Smooth muscle cell of the brain vasculature (primary cell): ENCODE measurements at regions not wholly inside any gene's neighbourhood (a gene's known extent, or its start where the extent isn't known, plus 50 kb on each side); places are given as distances from the start of the nearest gene placed in this dataset.

Source experiments
- DNase-seq: peaks from one replicate; pipeline ENCODE4 v3.0.0-alpha.2; 2012; ENCODE audit warnings: low read depth, low spot score

GRCh38 chr6:91715171-91715805 is 1128.4 kb upstream of the MAP3K7 start:
- DNase-seq: no peak

GRCh38 chr6:91713911-91714310 is 1127.0 kb upstream of the MAP3K7 start:
- no peak for DNase-seq

- DNase-seq: no peak
These were observed 1124.6 kb upstream of the MAP3K7 start for GRCh38 chr6:91711518-91711917.

GRCh38 chr6:91710342-91710741 is 1123.5 kb upstream of the MAP3K7 start:
- DNase-seq: no peak

- no peak for DNase-seq
These were observed 1121.7 kb upstream of the MAP3K7 start for GRCh38 chr6:91708534-91708933.

- DNase-seq: no peak
These were observed 1118.8 kb upstream of the MAP3K7 start for GRCh38 chr6:91705646-91706045.

- DNase-seq: no peak
These were observed 1117.7 kb upstream of the MAP3K7 start for GRCh38 chr6:91704531-91704930.

GRCh38 chr6:91697010-91697695 is 1110.3 kb upstream of the MAP3K7 start:
- no peak for DNase-seq

- no peak for DNase-seq
These were observed 1108.3 kb upstream of the MAP3K7 start for GRCh38 chr6:91695221-91695620.

- DNase-seq: no peak
These were observed 1107.3 kb upstream of the MAP3K7 start for GRCh38 chr6:91694016-91694654.

GRCh38 chr6:91691449-91691848 is 1104.6 kb upstream of the MAP3K7 start:
- no peak for DNase-seq

- no peak for DNase-seq
These were observed 1096.4 kb upstream of the MAP3K7 start for GRCh38 chr6:91683240-91683639.

- DNase-seq: no peak
These were observed 1094.4 kb upstream of the MAP3K7 start for GRCh38 chr6:91681296-91681695.

GRCh38 chr6:91678679-91679446 is 1092.0 kb upstream of the MAP3K7 start:
- DNase-seq: no peak

GRCh38 chr6:91672201-91672600 is 1085.3 kb upstream of the MAP3K7 start:
- no peak for DNase-seq

GRCh38 chr6:91669871-91670268 is 1083.0 kb upstream of the MAP3K7 start:
- no peak for DNase-seq

- DNase-seq: no peak
These were observed 1082.4 kb upstream of the MAP3K7 start for GRCh38 chr6:91669154-91669870.

- no peak for DNase-seq
These were observed 1080.7 kb upstream of the MAP3K7 start for GRCh38 chr6:91667596-91667995.

- DNase-seq: no peak
These were observed 1077.6 kb upstream of the MAP3K7 start for GRCh38 chr6:91664327-91664959.

GRCh38 chr6:91660893-91661292 is 1074.0 kb upstream of the MAP3K7 start:
- DNase-seq: no peak

- no peak for DNase-seq
These were observed 1073.0 kb upstream of the MAP3K7 start for GRCh38 chr6:91659891-91660290.
